H9 (cell line): ENCODE measurements at regions not wholly inside any gene's neighbourhood (a gene's known extent, or its start where the extent isn't known, plus 50 kb on each side); places are given as distances from the start of the nearest gene placed in this dataset.

Experiments used
- DNase-seq: peaks from one replicate; pipeline ENCODE4 v3.0.0-alpha.2; 2017
- H2AFZ ChIP-seq: one replicate; pipeline ENCODE4 v1.6.1; 2013; ENCODE audit warnings: mild to moderate bottlenecking, low read length, control low read depth, moderate library complexity
- H2AK5ac ChIP-seq: 2 replicates; pipeline ENCODE4 v1.6.1; 2013; ENCODE audit warnings: low read length, control low read depth, mixed read lengths; ENCODE audit not compliant: insufficient read length
- H2BK120ac ChIP-seq: one replicate; pipeline ENCODE4 v1.6.1; 2013; ENCODE audit warnings: low read depth, mild to moderate bottlenecking, low read length, control low read depth, inconsistent platforms; ENCODE audit not compliant: poor library complexity, severe bottlenecking
- H2BK12ac ChIP-seq: 2 replicates; pipeline ENCODE4 v1.6.1; 2013; ENCODE audit warnings: low read length, control low read depth, mixed read lengths, low read depth; ENCODE audit not compliant: insufficient read length
- H2BK15ac ChIP-seq: 2 replicates; pipeline ENCODE4 v1.6.1; 2013; ENCODE audit warnings: low read depth, low read length, control low read depth
- H2BK20ac ChIP-seq: one replicate; pipeline ENCODE4 v1.6.1; 2013; ENCODE audit warnings: low read depth, mild to moderate bottlenecking, low read length, control low read depth, inconsistent platforms; ENCODE audit not compliant: poor library complexity, severe bottlenecking
- H2BK5ac ChIP-seq: 2 replicates; pipeline ENCODE4 v1.6.1; 2013; ENCODE audit warnings: low read length, control low read depth, mixed read lengths; ENCODE audit not compliant: insufficient read length
- H3K14ac ChIP-seq: 2 replicates; pipeline ENCODE4 v1.6.1; 2013; ENCODE audit warnings: low read length, control low read depth; ENCODE audit not compliant: insufficient read depth
- H3K18ac ChIP-seq: 2 replicates; pipeline ENCODE4 v1.6.1; 2013; ENCODE audit warnings: low read depth, mild to moderate bottlenecking, mixed read lengths, low read length, control low read depth; ENCODE audit not compliant: insufficient read length
- H3K23ac ChIP-seq: 2 replicates; pipeline ENCODE4 v1.6.1; 2013; ENCODE audit warnings: low read length, control low read depth, mixed read lengths, low read depth; ENCODE audit not compliant: insufficient read length
- H3K23me2 ChIP-seq: 2 replicates; pipeline ENCODE4 v1.6.1; 2013; ENCODE audit warnings: low read depth, mild to moderate bottlenecking, mixed read lengths, low read length, control low read depth; ENCODE audit not compliant: insufficient read length, poor library complexity, severe bottlenecking
- H3K27ac ChIP-seq: 2 replicates; pipeline ENCODE4 v1.5.1; 2013; ENCODE audit warnings: low read length, control low read depth, mixed read lengths, low read depth; ENCODE audit not compliant: insufficient read length
- H3K27me3 ChIP-seq: 2 replicates; pipeline ENCODE4 v1.6.1; 2013; ENCODE audit warnings: low read length, control low read depth, inconsistent platforms; ENCODE audit not compliant: insufficient read depth
- H3K4ac ChIP-seq: 2 replicates; pipeline ENCODE4 v1.6.1; 2013; ENCODE audit warnings: low read depth, mild to moderate bottlenecking, control low read depth, inconsistent platforms, low read length, moderate library complexity
- H3K4me1 ChIP-seq: 2 replicates; pipeline ENCODE4 v1.6.1; 2013; ENCODE audit warnings: low read length, control low read depth, inconsistent platforms; ENCODE audit not compliant: insufficient read depth
- H3K4me2 ChIP-seq: 2 replicates; pipeline ENCODE4 v1.6.1; 2013; ENCODE audit warnings: low read length, control low read depth, mixed read lengths; ENCODE audit not compliant: insufficient read length, insufficient read depth
- H3K56ac ChIP-seq: 2 replicates; pipeline ENCODE4 v1.6.1; 2013; ENCODE audit warnings: low read depth, mild to moderate bottlenecking, mixed read lengths, low read length, control low read depth; ENCODE audit not compliant: insufficient read length
- H3K79me1 ChIP-seq: 2 replicates; pipeline ENCODE4 v1.6.1; 2013; ENCODE audit warnings: low read depth, mild to moderate bottlenecking, moderate library complexity, low read length, control low read depth, inconsistent platforms; ENCODE audit not compliant: insufficient read depth, poor library complexity, severe bottlenecking
- H3K79me2 ChIP-seq: 2 replicates; pipeline ENCODE4 v1.6.1; 2013; ENCODE audit warnings: low read length, control low read depth, inconsistent platforms; ENCODE audit not compliant: insufficient read depth
- H3K9ac ChIP-seq: 2 replicates; pipeline ENCODE4 v1.6.1; 2013; ENCODE audit warnings: low read length, control low read depth, mixed read lengths; ENCODE audit not compliant: insufficient read length; ENCODE audit errors: extremely low read depth
- H3K9me3 ChIP-seq: one replicate; pipeline ENCODE4 v1.6.1; 2013; ENCODE audit warnings: low read depth, low read length, inconsistent platforms; ENCODE audit not compliant: control insufficient read depth
- H3T11ph ChIP-seq: one replicate; pipeline ENCODE4 v1.6.1; 2013; ENCODE audit warnings: mild to moderate bottlenecking, low read length, control low read depth, inconsistent platforms
- H4K20me1 ChIP-seq: one replicate; pipeline ENCODE4 v1.6.1; 2013; ENCODE audit not compliant: control insufficient read depth, insufficient read length, insufficient read depth
- H4K5ac ChIP-seq: 2 replicates; pipeline ENCODE4 v1.6.1; 2013; ENCODE audit warnings: low read depth, mild to moderate bottlenecking, mixed read lengths, low read length, control low read depth; ENCODE audit not compliant: insufficient read length
- H4K8ac ChIP-seq: replicated peaks from 2 replicates; pipeline ENCODE4 v1.6.1; 2013; ENCODE audit warnings: low read length, control low read depth, mixed read lengths, low read depth; ENCODE audit not compliant: insufficient read length
- H4K91ac ChIP-seq: 2 replicates; pipeline ENCODE4 v1.6.1; 2013; ENCODE audit warnings: low read depth, mild to moderate bottlenecking, moderate library complexity, mixed read lengths, low read length, control low read depth; ENCODE audit not compliant: insufficient read length
- H3K27ac Mint-ChIP-seq, 3 experiments: 2 replicates in 2 of 3; 3 replicates in 1 of 3; pipeline ENCODE4 v1.8.0; 2020 to 2021; ENCODE audit warnings: mixed read lengths in 3 of 3, mild to moderate bottlenecking in 1 of 3, moderate library complexity in 1 of 3
- H3K27me3 Mint-ChIP-seq: 2 replicates; pipeline ENCODE4 v1.8.0; 2021; ENCODE audit warnings: low read depth, mild to moderate bottlenecking, moderate library complexity, mixed read lengths
- H3K36me3 Mint-ChIP-seq, 3 experiments: 2 replicates in 2 of 3; 3 replicates in 1 of 3; pipeline ENCODE4 v1.8.0; 2020 to 2021; ENCODE audit warnings: low read depth in 3 of 3, mixed read lengths in 3 of 3; ENCODE audit not compliant: insufficient read depth in 1 of 3
- H3K4me1 Mint-ChIP-seq, 2 experiments: 2 replicates each; pipeline ENCODE4 v1.8.0; 2020; ENCODE audit warnings: mixed read lengths in 2 of 2
- H3K4me3 Mint-ChIP-seq, 2 experiments: 2 replicates in 1 of 2; 3 replicates in 1 of 2; pipeline ENCODE4 v1.8.0; 2020 to 2021; ENCODE audit warnings: mild to moderate bottlenecking in 2 of 2, mixed read lengths in 2 of 2, moderate library complexity in 1 of 2
- H3K9me3 Mint-ChIP-seq, 2 experiments: 2 replicates in 1 of 2; 3 replicates in 1 of 2; pipeline ENCODE4 v1.8.0; 2020; ENCODE audit warnings: mild to moderate bottlenecking in 2 of 2, mixed read lengths in 2 of 2, moderate library complexity in 1 of 2
- WGBS: extraction: QIAGEN DNeasy Blood & Tissue Kit; methylation state at CpG from one replicate; pipeline ENCODE4 v1.1.7; 2013; ENCODE audit warnings: missing lambda C conversion rate, low lambda C conversion rate, mixed read lengths; ENCODE audit not compliant: insufficient read length; ENCODE audit errors: extremely low coverage; 5-methylcytosine and 5-hydroxymethylcytosine counted together
- TF ChIP-seq, protein P1 (sequence below): fragments of 200-600 bp; sonication (generic); conservative IDR thresholded peaks from 3 replicates; pipeline ENCODE4 v1.8.0; 2021; ENCODE audit warnings: antibody characterized with exemption, mild to moderate bottlenecking

- Histone ChIP-seq H3K56ac (no peak overlapping the region), H2BK12ac (no peak overlapping the region), H4K91ac (no peak overlapping the region), H3K27me3 (no peaks in the 10 kb centered on the region), H2BK20ac (no peak overlapping the region), H2AK5ac (no peak overlapping the region), H3T11ph (no peak overlapping the region), H3K27ac (no peak overlapping the region), H4K20me1 (no peaks in the 10 kb centered on the region), H3K4ac (no peak overlapping the region), H3K9ac (no peak overlapping the region), H4K5ac (no peak overlapping the region), H2BK120ac (no peak overlapping the region), H3K4me2 (no peak overlapping the region), H3K4me1 (no peaks in the 10 kb centered on the region; the same call in 1 of the 2 replicates), H2BK5ac (no peak overlapping the region), H2AFZ (no peak overlapping the region), H3K23me2 (peaks cover 4% of the 10 kb centered on the region), H3K9me3 (no peaks in the 10 kb centered on the region), H3K79me2 (no peaks in the 10 kb centered on the region), H2BK15ac (no peak overlapping the region), H4K8ac (no peak overlapping the region), H3K79me1 (no peaks in the 10 kb centered on the region), H3K23ac (no peak overlapping the region), H3K18ac (no peak overlapping the region), H3K14ac (no peak overlapping the region)
- whole genome bisulfite sequencing = no CpG with 5 or more reads among the region's 9 CpGs
- no peak overlapping the region for H3K27ac Mint-ChIP-seq
- no peak for DNase-seq
- H3K9me3 Mint-ChIP-seq = no peaks in the 10 kb centered on the region; a peak in 1 of 5 replicates
- TF ChIP-seq, protein P1, sequence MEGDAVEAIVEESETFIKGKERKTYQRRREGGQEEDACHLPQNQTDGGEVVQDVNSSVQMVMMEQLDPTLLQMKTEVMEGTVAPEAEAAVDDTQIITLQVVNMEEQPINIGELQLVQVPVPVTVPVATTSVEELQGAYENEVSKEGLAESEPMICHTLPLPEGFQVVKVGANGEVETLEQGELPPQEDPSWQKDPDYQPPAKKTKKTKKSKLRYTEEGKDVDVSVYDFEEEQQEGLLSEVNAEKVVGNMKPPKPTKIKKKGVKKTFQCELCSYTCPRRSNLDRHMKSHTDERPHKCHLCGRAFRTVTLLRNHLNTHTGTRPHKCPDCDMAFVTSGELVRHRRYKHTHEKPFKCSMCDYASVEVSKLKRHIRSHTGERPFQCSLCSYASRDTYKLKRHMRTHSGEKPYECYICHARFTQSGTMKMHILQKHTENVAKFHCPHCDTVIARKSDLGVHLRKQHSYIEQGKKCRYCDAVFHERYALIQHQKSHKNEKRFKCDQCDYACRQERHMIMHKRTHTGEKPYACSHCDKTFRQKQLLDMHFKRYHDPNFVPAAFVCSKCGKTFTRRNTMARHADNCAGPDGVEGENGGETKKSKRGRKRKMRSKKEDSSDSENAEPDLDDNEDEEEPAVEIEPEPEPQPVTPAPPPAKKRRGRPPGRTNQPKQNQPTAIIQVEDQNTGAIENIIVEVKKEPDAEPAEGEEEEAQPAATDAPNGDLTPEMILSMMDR = no peak
- no peaks in the 10 kb centered on the region for H3K36me3 Mint-ChIP-seq
- no peaks in the 10 kb centered on the region for H3K27me3 Mint-ChIP-seq
- no peak overlapping the region for H3K4me3 Mint-ChIP-seq
- peaks cover 10 to 22% of the 10 kb centered on the region in 2 experiments for H3K4me1 Mint-ChIP-seq
Measured at GRCh38 chr16:86896976-86897375, 318.6 kb downstream of the FOXL1 start.
